Epithelial cell of esophagus (primary cell): ENCODE measurements at regions not wholly inside any gene's neighbourhood (a gene's known extent, or its start where the extent isn't known, plus 50 kb on each side); places are given as distances from the start of the nearest gene placed in this dataset.
"Not testable (repeated sequence)": the region's sequence is repeated elsewhere in the genome, so short reads cannot be mapped to it uniquely, and the experiment has no call there.

ENCODE experiments used
- DNase-seq: peaks from one replicate; pipeline ENCODE4 v3.0.0; 2010; ENCODE audit warnings: low read depth
- H3K4me3 ChIP-seq: 2 replicates; pipeline ENCODE4 v1.5.1; 2011; ENCODE audit warnings: mild to moderate bottlenecking, low read length, control low read depth
- TF ChIP-seq, protein P1 (sequence below): IDR thresholded peaks from 2 replicates; pipeline ENCODE4 v1.5.1; 2011; ENCODE audit warnings: low read depth, mild to moderate bottlenecking, low read length, control low read depth, inconsistent platforms; ENCODE audit not compliant: insufficient read depth; ENCODE audit errors: missing control alignments

DNA sequence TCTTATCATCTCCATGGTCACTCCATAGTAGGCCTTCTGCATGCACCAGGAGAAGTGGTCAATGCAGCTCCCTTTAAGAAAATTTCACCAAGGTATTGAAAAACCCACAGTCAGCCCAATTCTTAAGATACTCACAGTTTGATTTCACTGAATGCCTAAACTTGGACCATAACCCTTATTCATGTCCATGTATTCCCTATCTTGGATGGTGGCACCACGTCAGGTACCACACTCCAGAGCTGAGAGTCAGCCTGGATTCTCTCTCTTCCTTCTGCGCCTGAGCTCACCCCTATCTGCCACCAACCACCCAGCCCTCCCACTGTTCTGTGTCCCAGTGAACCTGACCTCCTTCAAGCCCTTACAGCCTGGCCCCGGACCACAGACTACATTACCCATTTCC lies 183.2 kb upstream of the NR2F2 start:
- DNase-seq = no peak
- TF ChIP-seq, protein P1, sequence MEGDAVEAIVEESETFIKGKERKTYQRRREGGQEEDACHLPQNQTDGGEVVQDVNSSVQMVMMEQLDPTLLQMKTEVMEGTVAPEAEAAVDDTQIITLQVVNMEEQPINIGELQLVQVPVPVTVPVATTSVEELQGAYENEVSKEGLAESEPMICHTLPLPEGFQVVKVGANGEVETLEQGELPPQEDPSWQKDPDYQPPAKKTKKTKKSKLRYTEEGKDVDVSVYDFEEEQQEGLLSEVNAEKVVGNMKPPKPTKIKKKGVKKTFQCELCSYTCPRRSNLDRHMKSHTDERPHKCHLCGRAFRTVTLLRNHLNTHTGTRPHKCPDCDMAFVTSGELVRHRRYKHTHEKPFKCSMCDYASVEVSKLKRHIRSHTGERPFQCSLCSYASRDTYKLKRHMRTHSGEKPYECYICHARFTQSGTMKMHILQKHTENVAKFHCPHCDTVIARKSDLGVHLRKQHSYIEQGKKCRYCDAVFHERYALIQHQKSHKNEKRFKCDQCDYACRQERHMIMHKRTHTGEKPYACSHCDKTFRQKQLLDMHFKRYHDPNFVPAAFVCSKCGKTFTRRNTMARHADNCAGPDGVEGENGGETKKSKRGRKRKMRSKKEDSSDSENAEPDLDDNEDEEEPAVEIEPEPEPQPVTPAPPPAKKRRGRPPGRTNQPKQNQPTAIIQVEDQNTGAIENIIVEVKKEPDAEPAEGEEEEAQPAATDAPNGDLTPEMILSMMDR = no peak
- no peak overlapping the region for H3K4me3 ChIP-seq

DNA sequence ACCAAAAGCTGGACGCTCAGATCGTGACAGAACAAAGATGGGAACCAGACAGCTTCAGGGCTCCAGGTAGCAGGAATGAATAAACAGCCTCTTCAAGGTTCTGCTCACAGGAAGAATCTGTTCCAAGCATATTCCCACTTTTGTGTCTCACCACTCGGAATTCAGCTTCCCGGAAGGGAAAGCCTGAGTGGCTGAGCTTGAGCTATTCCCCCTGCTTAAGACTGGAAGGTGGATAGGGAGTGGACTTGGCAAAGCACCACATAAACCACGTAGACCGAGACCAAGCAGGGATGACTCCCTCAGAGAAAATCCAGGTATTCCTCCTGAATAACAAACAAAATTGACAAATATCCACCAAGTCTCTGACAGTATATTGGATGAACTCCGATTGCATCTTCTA lies 180.2 kb upstream of the NR2F2 start:
- DNase-seq = no peak
- H3K4me3 ChIP-seq = no peak overlapping the region
- TF ChIP-seq, protein P1 = no peak

DNA sequence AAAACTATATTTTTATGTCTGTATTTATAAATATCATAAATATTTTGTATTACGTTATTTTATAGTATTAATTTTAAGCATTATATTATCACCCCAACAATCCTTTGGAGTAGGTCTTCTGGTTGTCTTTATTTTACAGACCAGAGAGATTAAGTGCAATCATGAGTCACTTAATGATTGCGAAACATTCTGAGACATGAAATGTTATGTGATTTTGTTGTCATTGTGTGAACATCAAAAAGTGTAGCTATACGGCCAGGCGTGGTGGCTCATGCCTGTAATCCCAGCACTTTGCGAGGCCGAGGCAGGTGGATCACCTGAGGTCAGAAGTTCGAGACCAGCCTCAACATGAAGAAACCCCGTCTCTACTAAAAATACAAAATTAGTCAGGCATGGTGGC lies 178.8 kb upstream of the NR2F2 start:
- DNase-seq = peak; percentile 85

DNA sequence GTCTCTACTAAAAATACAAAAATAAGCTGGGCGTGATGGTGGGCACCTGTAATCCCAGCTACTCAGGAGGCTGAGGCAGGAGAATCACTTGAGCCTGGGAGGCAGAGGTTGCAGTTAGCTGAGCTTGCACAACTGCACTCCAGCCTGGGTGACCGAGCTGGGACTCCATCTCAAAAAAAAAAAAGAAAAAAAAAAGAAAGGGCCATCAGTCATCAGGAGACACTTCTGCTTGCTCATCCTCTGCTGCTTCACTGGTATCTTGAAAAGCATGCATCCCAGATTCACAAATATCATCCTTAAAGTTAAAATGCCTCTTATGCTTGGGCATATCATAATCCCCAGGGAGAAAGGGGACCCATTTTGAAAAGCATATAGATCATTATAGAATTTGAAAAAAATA lies 176.6 kb upstream of the NR2F2 start:
- H3K4me3 ChIP-seq = no peak overlapping the region
- TF ChIP-seq, protein P1 = no peak
- DNase-seq = no peak

More for the DNA sequence above, 178.8 kb upstream of the NR2F2 start:
- not testable (repeated sequence) for H3K4me3 ChIP-seq

DNA sequence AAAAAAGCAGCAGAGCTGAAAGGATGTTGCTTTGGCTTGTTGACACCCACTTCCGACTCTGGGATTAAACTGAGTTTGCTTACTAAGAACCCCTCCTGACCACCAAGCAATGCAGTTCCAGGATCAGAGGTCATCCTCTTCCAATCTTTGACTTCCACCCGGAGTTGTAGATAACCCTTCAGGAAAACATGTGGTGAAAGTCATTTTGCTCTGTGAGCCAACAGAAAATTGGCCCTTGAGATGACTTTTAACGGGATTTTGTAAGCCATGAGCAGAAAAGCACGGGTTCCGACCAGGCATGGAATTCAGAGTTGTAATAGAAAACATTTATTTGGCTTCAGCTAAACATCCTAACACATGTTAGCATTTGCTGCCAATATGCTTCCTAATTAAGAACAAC lies 171.6 kb upstream of the NR2F2 start:
- no peak for DNase-seq
- TF ChIP-seq, protein P1 = no peak
- H3K4me3 ChIP-seq = no peak overlapping the region

DNA sequence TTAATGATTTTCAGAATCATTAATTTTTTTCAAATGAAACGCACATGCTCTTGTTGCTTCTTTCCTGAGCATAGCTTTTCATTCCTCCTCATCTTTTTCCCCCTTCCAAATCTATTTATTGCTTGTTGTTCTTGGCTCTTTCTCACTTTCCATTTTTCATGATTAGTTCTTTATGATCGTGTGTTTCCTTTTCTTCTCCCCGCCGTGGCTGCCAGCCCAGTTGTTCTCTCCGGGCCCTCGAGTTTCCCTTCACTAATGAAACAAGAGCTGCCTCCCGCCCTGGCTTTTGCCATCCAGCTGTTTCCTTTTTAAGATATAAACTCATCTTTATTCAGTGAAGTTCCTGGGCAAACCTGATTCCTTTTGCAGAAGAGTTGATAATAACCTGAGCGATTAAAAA lies 170.2 kb upstream of the NR2F2 start:
- DNase-seq = no peak
- TF ChIP-seq, protein P1 = no peak
- no peak overlapping the region for H3K4me3 ChIP-seq

DNA sequence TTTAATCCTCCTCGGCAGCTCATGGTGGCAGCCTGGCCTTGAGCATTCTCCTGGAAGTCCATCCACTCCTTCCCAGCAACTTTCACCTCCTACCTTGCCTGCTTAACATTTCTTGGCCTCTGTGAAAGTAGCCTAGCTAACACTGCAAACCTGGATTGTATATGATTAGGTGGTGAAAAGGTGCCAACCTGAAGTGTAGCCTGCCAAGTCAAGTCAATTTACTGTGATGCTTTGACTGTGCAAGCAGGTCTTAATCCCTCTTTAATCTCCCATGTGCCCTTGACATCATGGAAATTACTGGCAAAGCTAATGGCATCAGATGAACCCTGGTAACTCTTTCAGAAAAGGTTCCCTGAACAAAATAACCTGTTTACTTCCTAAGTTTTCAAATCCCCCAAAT lies 169.7 kb upstream of the NR2F2 start:
- no peak for DNase-seq
- TF ChIP-seq, protein P1 = no peak
- H3K4me3 ChIP-seq = no peak overlapping the region

DNA sequence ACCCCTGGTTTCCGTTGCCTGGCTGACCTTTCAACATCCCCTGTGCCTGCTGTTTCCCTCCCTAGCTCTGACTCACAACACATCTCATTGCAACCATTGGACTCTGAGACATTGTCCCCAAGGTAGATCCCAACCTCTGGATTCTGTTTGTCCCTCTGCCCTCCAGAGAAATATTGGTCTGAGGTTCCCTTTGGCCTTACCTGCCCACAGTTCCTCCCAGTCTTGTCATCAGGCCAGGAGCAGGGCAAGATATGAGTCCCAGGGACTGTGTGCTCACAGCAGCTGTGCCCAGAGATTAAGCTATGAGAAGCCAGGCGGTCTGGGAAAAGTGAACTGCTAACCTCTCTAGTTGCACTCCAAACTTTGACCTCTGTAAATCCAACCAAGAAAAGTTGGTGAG lies 168.2 kb upstream of the NR2F2 start:
- no peak for DNase-seq
- H3K4me3 ChIP-seq = no peak overlapping the region
- TF ChIP-seq, protein P1 = no peak
